ENCODE measurements at regions not wholly inside any gene's neighbourhood (a gene's known extent, or its start where the extent isn't known, plus 50 kb on each side); places are given as distances from the start of the nearest gene placed in this dataset.

GRCh38 chr14:89652352-89652751 is 235.3 kb upstream of the FOXN3 start:
- H3K4me3 ChIP-seq, result no peak overlapping the region
- H3K36me3 ChIP-seq, result no peaks in the 10 kb centered on the region
- ATAC-seq (no peak), DNase-seq (no peak)
- H3K27ac ChIP-seq, result no peak overlapping the region
- H3K9me3 ChIP-seq, result no peaks in the 10 kb centered on the region
- intact Hi-C loops (cut with DNase I), result no loop called here
- H3K27me3 ChIP-seq (ENCODE audit: low read depth), result no peaks in the 10 kb centered on the region
- H3K4me1 ChIP-seq, result no peaks in the 10 kb centered on the region
- TF ChIP-seq CTCF (IDR thresholded peaks at IDR 0.05), result no peak

- no peaks in the 10 kb centered on the region for H3K27me3 ChIP-seq (ENCODE audit: low read depth)
- TF ChIP-seq CTCF (IDR thresholded peaks at IDR 0.05), result no peak
- H3K36me3 ChIP-seq, result no peaks in the 10 kb centered on the region
- DNase-seq (no peak), ATAC-seq (no peak)
- no peaks in the 10 kb centered on the region for H3K9me3 ChIP-seq
- intact Hi-C loops (cut with DNase I), result no loop called here
- H3K27ac ChIP-seq, result no peak overlapping the region
- H3K4me3 ChIP-seq, result no peak overlapping the region
- H3K4me1 ChIP-seq, result no peaks in the 10 kb centered on the region
Measured at GRCh38 chr14:89651805-89652204, 234.8 kb upstream of the FOXN3 start.

- ATAC-seq, result no peak
- H3K27me3 ChIP-seq (ENCODE audit: low read depth), result no peaks in the 10 kb centered on the region
- TF ChIP-seq CTCF (IDR thresholded peaks at IDR 0.05), result no peak
Measured at GRCh38 chr14:89650077-89650978, 233.3 kb upstream of the FOXN3 start.

GRCh38 chr14:89649451-89650075 is 232.5 kb upstream of the FOXN3 start:
- Histone ChIP-seq H3K36me3 (no peaks in the 10 kb centered on the region), H3K4me1 (no peaks in the 10 kb centered on the region), H3K4me3 (no peak overlapping the region), H3K27ac (no peak overlapping the region), H3K9me3 (no peaks in the 10 kb centered on the region), H3K27me3 (ENCODE audit: low read depth) (no peaks in the 10 kb centered on the region)
- no peak for DNase-seq
- intact Hi-C loops (cut with DNase I), result no loop called here
- TF ChIP-seq CTCF (IDR thresholded peaks at IDR 0.05), result no peak
- no peak for ATAC-seq

More at GRCh38 chr14:89650077-89650978, 233.3 kb upstream of the FOXN3 start:
- H3K4me1 ChIP-seq, result no peaks in the 10 kb centered on the region
- H3K9me3 ChIP-seq, result no peaks in the 10 kb centered on the region
- intact Hi-C loops (cut with DNase I), result no loop called here
- no peaks in the 10 kb centered on the region for H3K36me3 ChIP-seq
- no peak overlapping the region for H3K27ac ChIP-seq
- DNase-seq, result no peak
- no peak overlapping the region for H3K4me3 ChIP-seq

GRCh38 chr14:89648924-89649323 is 231.9 kb upstream of the FOXN3 start:
- no peak overlapping the region for H3K27ac ChIP-seq
- DNase-seq, result no peak
- intact Hi-C loops (cut with DNase I), result no loop called here
- no peaks in the 10 kb centered on the region for H3K27me3 ChIP-seq (ENCODE audit: low read depth)
- no peak overlapping the region for H3K4me3 ChIP-seq
- H3K4me1 ChIP-seq, result no peaks in the 10 kb centered on the region
- no peaks in the 10 kb centered on the region for H3K36me3 ChIP-seq
- H3K9me3 ChIP-seq, result no peaks in the 10 kb centered on the region
- TF ChIP-seq CTCF (IDR thresholded peaks at IDR 0.05), result no peak
- no peak for ATAC-seq

Measured in lower lobe of right lung (tissue), 2 donors.